H9 (cell line): ENCODE measurements at regions not wholly inside any gene's neighbourhood (a gene's known extent, or its start where the extent isn't known, plus 50 kb on each side); places are given as distances from the start of the nearest gene placed in this dataset.

ENCODE experiments used
- DNase-seq: peaks from one replicate; pipeline ENCODE4 v3.0.0-alpha.2; 2017
- H2AFZ ChIP-seq: one replicate; pipeline ENCODE4 v1.6.1; 2013; ENCODE audit warnings: mild to moderate bottlenecking, low read length, control low read depth, moderate library complexity
- H2AK5ac ChIP-seq: 2 replicates; pipeline ENCODE4 v1.6.1; 2013; ENCODE audit warnings: low read length, control low read depth, mixed read lengths; ENCODE audit not compliant: insufficient read length
- H2BK120ac ChIP-seq: one replicate; pipeline ENCODE4 v1.6.1; 2013; ENCODE audit warnings: low read depth, mild to moderate bottlenecking, low read length, control low read depth, inconsistent platforms; ENCODE audit not compliant: poor library complexity, severe bottlenecking
- H2BK12ac ChIP-seq: 2 replicates; pipeline ENCODE4 v1.6.1; 2013; ENCODE audit warnings: low read length, control low read depth, mixed read lengths, low read depth; ENCODE audit not compliant: insufficient read length
- H2BK15ac ChIP-seq: 2 replicates; pipeline ENCODE4 v1.6.1; 2013; ENCODE audit warnings: low read depth, low read length, control low read depth
- H2BK20ac ChIP-seq: one replicate; pipeline ENCODE4 v1.6.1; 2013; ENCODE audit warnings: low read depth, mild to moderate bottlenecking, low read length, control low read depth, inconsistent platforms; ENCODE audit not compliant: poor library complexity, severe bottlenecking
- H2BK5ac ChIP-seq: 2 replicates; pipeline ENCODE4 v1.6.1; 2013; ENCODE audit warnings: low read length, control low read depth, mixed read lengths; ENCODE audit not compliant: insufficient read length
- H3K14ac ChIP-seq: 2 replicates; pipeline ENCODE4 v1.6.1; 2013; ENCODE audit warnings: low read length, control low read depth; ENCODE audit not compliant: insufficient read depth
- H3K18ac ChIP-seq: 2 replicates; pipeline ENCODE4 v1.6.1; 2013; ENCODE audit warnings: low read depth, mild to moderate bottlenecking, mixed read lengths, low read length, control low read depth; ENCODE audit not compliant: insufficient read length
- H3K23ac ChIP-seq: 2 replicates; pipeline ENCODE4 v1.6.1; 2013; ENCODE audit warnings: low read length, control low read depth, mixed read lengths, low read depth; ENCODE audit not compliant: insufficient read length
- H3K23me2 ChIP-seq: 2 replicates; pipeline ENCODE4 v1.6.1; 2013; ENCODE audit warnings: low read depth, mild to moderate bottlenecking, mixed read lengths, low read length, control low read depth; ENCODE audit not compliant: insufficient read length, poor library complexity, severe bottlenecking
- H3K27ac ChIP-seq: 2 replicates; pipeline ENCODE4 v1.5.1; 2013; ENCODE audit warnings: low read length, control low read depth, mixed read lengths, low read depth; ENCODE audit not compliant: insufficient read length
- H3K27me3 ChIP-seq: 2 replicates; pipeline ENCODE4 v1.6.1; 2013; ENCODE audit warnings: low read length, control low read depth, inconsistent platforms; ENCODE audit not compliant: insufficient read depth
- H3K4ac ChIP-seq: 2 replicates; pipeline ENCODE4 v1.6.1; 2013; ENCODE audit warnings: low read depth, mild to moderate bottlenecking, control low read depth, inconsistent platforms, low read length, moderate library complexity
- H3K4me1 ChIP-seq: 2 replicates; pipeline ENCODE4 v1.6.1; 2013; ENCODE audit warnings: low read length, control low read depth, inconsistent platforms; ENCODE audit not compliant: insufficient read depth
- H3K4me2 ChIP-seq: 2 replicates; pipeline ENCODE4 v1.6.1; 2013; ENCODE audit warnings: low read length, control low read depth, mixed read lengths; ENCODE audit not compliant: insufficient read length, insufficient read depth
- H3K56ac ChIP-seq: 2 replicates; pipeline ENCODE4 v1.6.1; 2013; ENCODE audit warnings: low read depth, mild to moderate bottlenecking, mixed read lengths, low read length, control low read depth; ENCODE audit not compliant: insufficient read length
- H3K79me1 ChIP-seq: 2 replicates; pipeline ENCODE4 v1.6.1; 2013; ENCODE audit warnings: low read depth, mild to moderate bottlenecking, moderate library complexity, low read length, control low read depth, inconsistent platforms; ENCODE audit not compliant: insufficient read depth, poor library complexity, severe bottlenecking
- H3K79me2 ChIP-seq: 2 replicates; pipeline ENCODE4 v1.6.1; 2013; ENCODE audit warnings: low read length, control low read depth, inconsistent platforms; ENCODE audit not compliant: insufficient read depth
- H3K9ac ChIP-seq: 2 replicates; pipeline ENCODE4 v1.6.1; 2013; ENCODE audit warnings: low read length, control low read depth, mixed read lengths; ENCODE audit not compliant: insufficient read length; ENCODE audit errors: extremely low read depth
- H3K9me3 ChIP-seq: one replicate; pipeline ENCODE4 v1.6.1; 2013; ENCODE audit warnings: low read depth, low read length, inconsistent platforms; ENCODE audit not compliant: control insufficient read depth
- H3T11ph ChIP-seq: one replicate; pipeline ENCODE4 v1.6.1; 2013; ENCODE audit warnings: mild to moderate bottlenecking, low read length, control low read depth, inconsistent platforms
- H4K20me1 ChIP-seq: one replicate; pipeline ENCODE4 v1.6.1; 2013; ENCODE audit not compliant: control insufficient read depth, insufficient read length, insufficient read depth
- H4K5ac ChIP-seq: 2 replicates; pipeline ENCODE4 v1.6.1; 2013; ENCODE audit warnings: low read depth, mild to moderate bottlenecking, mixed read lengths, low read length, control low read depth; ENCODE audit not compliant: insufficient read length
- H4K8ac ChIP-seq: replicated peaks from 2 replicates; pipeline ENCODE4 v1.6.1; 2013; ENCODE audit warnings: low read length, control low read depth, mixed read lengths, low read depth; ENCODE audit not compliant: insufficient read length
- H4K91ac ChIP-seq: 2 replicates; pipeline ENCODE4 v1.6.1; 2013; ENCODE audit warnings: low read depth, mild to moderate bottlenecking, moderate library complexity, mixed read lengths, low read length, control low read depth; ENCODE audit not compliant: insufficient read length
- H3K27ac Mint-ChIP-seq, 3 experiments: 2 replicates in 2 of 3; 3 replicates in 1 of 3; pipeline ENCODE4 v1.8.0; 2020 to 2021; ENCODE audit warnings: mixed read lengths in 3 of 3, mild to moderate bottlenecking in 1 of 3, moderate library complexity in 1 of 3
- H3K27me3 Mint-ChIP-seq: 2 replicates; pipeline ENCODE4 v1.8.0; 2021; ENCODE audit warnings: low read depth, mild to moderate bottlenecking, moderate library complexity, mixed read lengths
- H3K36me3 Mint-ChIP-seq, 3 experiments: 2 replicates in 2 of 3; 3 replicates in 1 of 3; pipeline ENCODE4 v1.8.0; 2020 to 2021; ENCODE audit warnings: low read depth in 3 of 3, mixed read lengths in 3 of 3; ENCODE audit not compliant: insufficient read depth in 1 of 3
- H3K4me1 Mint-ChIP-seq, 2 experiments: 2 replicates each; pipeline ENCODE4 v1.8.0; 2020; ENCODE audit warnings: mixed read lengths in 2 of 2
- H3K4me3 Mint-ChIP-seq, 2 experiments: 2 replicates in 1 of 2; 3 replicates in 1 of 2; pipeline ENCODE4 v1.8.0; 2020 to 2021; ENCODE audit warnings: mild to moderate bottlenecking in 2 of 2, mixed read lengths in 2 of 2, moderate library complexity in 1 of 2
- H3K9me3 Mint-ChIP-seq, 2 experiments: 2 replicates in 1 of 2; 3 replicates in 1 of 2; pipeline ENCODE4 v1.8.0; 2020; ENCODE audit warnings: mild to moderate bottlenecking in 2 of 2, mixed read lengths in 2 of 2, moderate library complexity in 1 of 2
- WGBS: extraction: QIAGEN DNeasy Blood & Tissue Kit; methylation state at CpG from one replicate; pipeline ENCODE4 v1.1.7; 2013; ENCODE audit warnings: missing lambda C conversion rate, low lambda C conversion rate, mixed read lengths; ENCODE audit not compliant: insufficient read length; ENCODE audit errors: extremely low coverage; 5-methylcytosine and 5-hydroxymethylcytosine counted together
- TF ChIP-seq, protein P1 (sequence below): fragments of 200-600 bp; sonication (generic); conservative IDR thresholded peaks from 3 replicates; pipeline ENCODE4 v1.8.0; 2021; ENCODE audit warnings: antibody characterized with exemption, mild to moderate bottlenecking

DNA sequence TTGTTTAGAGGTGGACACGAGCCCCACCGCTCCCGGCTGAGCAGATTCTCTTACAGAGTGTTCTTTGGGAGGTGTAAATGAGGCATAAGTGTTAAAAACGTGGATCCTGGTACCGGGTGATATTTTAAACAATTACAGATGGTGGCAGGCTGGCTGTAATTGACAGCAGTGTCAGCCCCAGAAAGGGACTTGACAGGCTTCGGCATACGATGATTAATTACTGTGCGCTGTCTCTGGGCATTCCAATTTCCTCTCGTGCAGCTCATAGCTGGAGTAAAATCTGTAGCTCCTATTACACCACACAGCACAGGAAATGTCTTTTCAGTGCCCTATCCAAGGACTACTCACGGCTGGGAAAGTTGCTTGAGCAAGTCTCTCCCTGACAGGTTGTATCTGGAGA is 305.4 kb upstream of the IRX2 start:
- Histone ChIP-seq H3K27ac (no peak overlapping the region), H3K27me3 (no peaks in the 10 kb centered on the region), H4K91ac (no peak overlapping the region), H3K79me2 (no peaks in the 10 kb centered on the region), H3K56ac (no peak overlapping the region), H2AK5ac (no peak overlapping the region), H4K20me1 (no peaks in the 10 kb centered on the region), H3K23ac (no peak overlapping the region), H2BK20ac (no peak overlapping the region), H3K14ac (no peak overlapping the region), H2BK15ac (no peak overlapping the region), H3K79me1 (no peaks in the 10 kb centered on the region), H2BK120ac (no peak overlapping the region), H3T11ph (no peak overlapping the region), H4K8ac (no peak overlapping the region), H3K9ac (no peak overlapping the region), H2BK12ac (no peak overlapping the region), H2AFZ (no peak overlapping the region), H2BK5ac (no peak overlapping the region), H3K23me2 (no peaks in the 10 kb centered on the region), H3K4ac (no peak overlapping the region), H4K5ac (no peak overlapping the region), H3K9me3 (no peaks in the 10 kb centered on the region), H3K4me2 (no peak overlapping the region), H3K4me1 (no peaks in the 10 kb centered on the region), H3K18ac (no peak overlapping the region)
- Mint-ChIP-seq H3K9me3 (peaks cover 7 to 10% of the 10 kb centered on the region in 2 experiments), H3K27ac (no peak overlapping the region), H3K27me3 (no peaks in the 10 kb centered on the region; the same call in 1 of the 2 replicates), H3K4me3 (no peak overlapping the region), H3K36me3 (peaks cover 0 to 9% (median 3%) of the 10 kb centered on the region in 3 experiments; a peak in 5 of 7 replicates), H3K4me1 (peaks cover 12 to 21% of the 10 kb centered on the region in 2 experiments)
- no peak for DNase-seq
- WGBS: no CpG with 5 or more reads among the region's 10 CpGs
- TF ChIP-seq, protein P1, sequence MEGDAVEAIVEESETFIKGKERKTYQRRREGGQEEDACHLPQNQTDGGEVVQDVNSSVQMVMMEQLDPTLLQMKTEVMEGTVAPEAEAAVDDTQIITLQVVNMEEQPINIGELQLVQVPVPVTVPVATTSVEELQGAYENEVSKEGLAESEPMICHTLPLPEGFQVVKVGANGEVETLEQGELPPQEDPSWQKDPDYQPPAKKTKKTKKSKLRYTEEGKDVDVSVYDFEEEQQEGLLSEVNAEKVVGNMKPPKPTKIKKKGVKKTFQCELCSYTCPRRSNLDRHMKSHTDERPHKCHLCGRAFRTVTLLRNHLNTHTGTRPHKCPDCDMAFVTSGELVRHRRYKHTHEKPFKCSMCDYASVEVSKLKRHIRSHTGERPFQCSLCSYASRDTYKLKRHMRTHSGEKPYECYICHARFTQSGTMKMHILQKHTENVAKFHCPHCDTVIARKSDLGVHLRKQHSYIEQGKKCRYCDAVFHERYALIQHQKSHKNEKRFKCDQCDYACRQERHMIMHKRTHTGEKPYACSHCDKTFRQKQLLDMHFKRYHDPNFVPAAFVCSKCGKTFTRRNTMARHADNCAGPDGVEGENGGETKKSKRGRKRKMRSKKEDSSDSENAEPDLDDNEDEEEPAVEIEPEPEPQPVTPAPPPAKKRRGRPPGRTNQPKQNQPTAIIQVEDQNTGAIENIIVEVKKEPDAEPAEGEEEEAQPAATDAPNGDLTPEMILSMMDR: no peak
